Gastroesophageal sphincter (tissue), 4 donors: ENCODE measurements at regions not wholly inside any gene's neighbourhood (a gene's known extent, or its start where the extent isn't known, plus 50 kb on each side); places are given as distances from the start of the nearest gene placed in this dataset.
"Not testable (repeated sequence)": the region's sequence is repeated elsewhere in the genome, so short reads cannot be mapped to it uniquely, and the experiment has no call there.

ENCODE experiments used
- ATAC-seq: fragments of 150-250 bp; one replicate; pipeline ENCODE4 v1.9.1; 2016; ENCODE audit warnings: mild to moderate bottlenecking, moderate library complexity
- H3K27ac ChIP-seq, 4 donors: fragments of 200-600 bp; sonication (generic) in 3 of 4; 1 replicate in 3 of 4; 2 replicates in 1 of 4; pipeline ENCODE4 v1.5.1; 2016 to 2019
- H3K27me3 ChIP-seq: fragments of 200-600 bp; sonication (generic); one replicate; pipeline ENCODE4 v1.5.1; 2019
- H3K36me3 ChIP-seq, 2 donors: fragments of 200-600 bp; sonication (generic); one replicate each; pipeline ENCODE4 v1.5.1; 2019; ENCODE audit warnings: control low read depth in 1 of 2
- H3K4me1 ChIP-seq, 3 donors: fragments of 200-600 bp; sonication (generic); 1 replicate in 2 of 3; 2 replicates in 1 of 3; pipeline ENCODE4 v1.5.1; 2016 to 2019; ENCODE audit warnings: control low read depth in 2 of 3
- H3K4me3 ChIP-seq, 2 donors: fragments of 200-600 bp; sonication (generic); one replicate each; pipeline ENCODE4 v1.5.1; 2019; ENCODE audit warnings: mild to moderate bottlenecking in 1 of 2, moderate library complexity in 1 of 2
- H3K9me3 ChIP-seq, 3 donors: fragments of 200-600 bp; sonication (generic); one replicate each; pipeline ENCODE4 v1.5.1; 2017 to 2019; ENCODE audit warnings: control low read depth in 2 of 3
- CTCF ChIP-seq, 4 experiments: fragments of 200-600 bp in 2 of 4; fragments of 450-650 bp in 2 of 4; sonication (generic) in 1 of 4; IDR thresholded peaks; one replicate each; pipeline ENCODE4 v1.5.1; 2017 to 2019; ENCODE audit warnings: antibody characterized with exemption in 4 of 4, mild to moderate bottlenecking in 2 of 4, moderate library complexity in 2 of 4
- EP300 ChIP-seq: sonication (generic); formaldehyde crosslinking; IDR thresholded peaks from one replicate; pipeline ENCODE4 v1.6.1; 2017; ENCODE audit warnings: antibody characterized with exemption, mild to moderate bottlenecking
- POLR2A ChIP-seq, 2 donors: fragments of 450-650 bp; IDR thresholded peaks; one replicate each; pipeline ENCODE4 v1.6.1; 2017; ENCODE audit warnings: antibody characterized with exemption in 2 of 2, mild to moderate bottlenecking in 2 of 2, moderate library complexity in 1 of 2
- POLR2AphosphoS5 ChIP-seq: sonication (generic); formaldehyde crosslinking; IDR thresholded peaks from one replicate; pipeline ENCODE4 v1.6.1; 2017; ENCODE audit warnings: antibody characterized with exemption
- WGBS, 2 donors: methylation state at CpG; one replicate each; pipeline ENCODE4 v1.1.5; 2018; ENCODE audit warnings: low coverage in 1 of 2; 5-methylcytosine and 5-hydroxymethylcytosine counted together

- no peak for TF ChIP-seq POLR2A (IDR thresholded peaks at IDR 0.05)
- TF ChIP-seq EP300 = no peak
- no peak for TF ChIP-seq CTCF (IDR thresholded peaks at IDR 0.05)
- TF ChIP-seq POLR2AphosphoS5 = no peak
- Histone ChIP-seq H3K36me3 (peaks cover 0 to 23% of the 10 kb centered on the region in 2 donors), H3K27ac (no peak overlapping the region), H3K27me3 (no peaks in the 10 kb centered on the region), H3K4me3 (no peak overlapping the region), H3K4me1 (peaks cover 0 to 5% (median 0%) of the 10 kb centered on the region in 3 donors), H3K9me3 (no peaks in the 10 kb centered on the region)
- WGBS, 2 donors = 6 to 26% methylated on average over 1 of the region's 1 CpG
- no peak for ATAC-seq
Measured at GRCh38 chr7:35866186-35866585, 65.3 kb downstream of the SEPTIN7 start.

- H3K4me1 ChIP-seq = peaks cover 0 to 15% (median 0%) of the 10 kb centered on the region in 3 donors
- H3K9me3 ChIP-seq, ATAC-seq, H3K27ac ChIP-seq, H3K4me3 ChIP-seq, H3K27me3 ChIP-seq: not testable (repeated sequence)
- 37 to 45% methylated on average over 1 of the region's 1 CpG for WGBS, 2 donors
- H3K36me3 ChIP-seq = peaks cover 0 to 26% of the 10 kb centered on the region in 2 donors
Measured at GRCh38 chr7:35869117-35869516, 68.3 kb downstream of the SEPTIN7 start.

- ATAC-seq = no peak
- Histone ChIP-seq H3K27me3 (no peaks in the 10 kb centered on the region), H3K4me1 (peaks cover 0 to 22% (median 0%) of the 10 kb centered on the region in 3 donors), H3K36me3 (peaks cover 0 to 21% of the 10 kb centered on the region in 2 donors), H3K9me3 (no peaks in the 10 kb centered on the region), H3K4me3 (no peak overlapping the region), H3K27ac (no peak overlapping the region)
- 45 to 67% methylated on average over 5 of the region's 5 CpGs for WGBS, 2 donors
- no peak for TF ChIP-seq EP300
- TF ChIP-seq CTCF (IDR thresholded peaks at IDR 0.05) = no peak
- TF ChIP-seq POLR2A (IDR thresholded peaks at IDR 0.05) = no peak
- no peak for TF ChIP-seq POLR2AphosphoS5
Measured at GRCh38 chr7:35869810-35870209, 69.0 kb downstream of the SEPTIN7 start.

GRCh38 chr7:35871856-35872255, 71.0 kb downstream of the SEPTIN7 start:
- TF ChIP-seq POLR2AphosphoS5 (no peak), CTCF (IDR thresholded peaks at IDR 0.05) (no peak), EP300 (no peak), POLR2A (IDR thresholded peaks at IDR 0.05) (no peak)
- no peak overlapping the region for H3K4me3 ChIP-seq

GRCh38 chr7:35874886-35875285, 74.0 kb downstream of the SEPTIN7 start:
- Histone ChIP-seq H3K36me3 (peaks cover 0 to 10% of the 10 kb centered on the region in 2 donors), H3K4me3 (no peak overlapping the region), H3K4me1 (peaks cover 0 to 30% (median 2%) of the 10 kb centered on the region in 3 donors), H3K27ac (no peak overlapping the region), H3K27me3 (no peaks in the 10 kb centered on the region), H3K9me3 (no peaks in the 10 kb centered on the region)
- no peak for ATAC-seq
- 36 to 43% methylated on average over 1 of the region's 1 CpG for WGBS, 2 donors
- no peak for TF ChIP-seq CTCF (IDR thresholded peaks at IDR 0.05)
- no peak for TF ChIP-seq EP300
- no peak for TF ChIP-seq POLR2A (IDR thresholded peaks at IDR 0.05)
- no peak for TF ChIP-seq POLR2AphosphoS5

More at GRCh38 chr7:35871856-35872255, 71.0 kb downstream of the SEPTIN7 start:
- Histone ChIP-seq H3K27ac (no peak overlapping the region), H3K9me3 (no peaks in the 10 kb centered on the region), H3K27me3 (no peaks in the 10 kb centered on the region), H3K4me1 (peaks cover 0 to 30% (median 2%) of the 10 kb centered on the region in 3 donors), H3K36me3 (peaks cover 0 to 19% of the 10 kb centered on the region in 2 donors)
- ATAC-seq = no peak
